ENCODE measurements at regions not wholly inside any gene's neighbourhood (a gene's known extent, or its start where the extent isn't known, plus 50 kb on each side); places are given as distances from the start of the nearest gene placed in this dataset.

DNA sequence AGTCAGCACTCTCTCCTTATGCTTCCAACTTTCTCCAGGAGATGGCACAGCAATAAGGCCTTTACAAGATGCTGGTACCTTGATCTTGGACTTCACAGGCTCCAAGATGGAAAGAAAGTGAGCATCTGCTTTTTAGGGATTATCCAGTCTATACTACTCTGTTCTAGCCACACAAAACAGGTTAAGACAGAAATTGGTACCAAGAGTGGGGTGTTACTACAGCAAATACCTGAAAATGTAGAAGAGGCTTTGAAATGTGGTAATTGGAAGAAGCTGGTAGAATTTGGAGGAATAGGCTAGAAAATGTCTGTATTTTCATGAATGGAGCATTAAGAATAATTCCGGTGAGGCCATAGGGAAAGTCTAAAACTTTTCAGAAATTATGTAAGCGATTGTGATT, 484.8 kb upstream of the GRIA1 start:
- Histone ChIP-seq H3K27me3 (no peaks in the 10 kb centered on the region), H3K36me3 (no peaks in the 10 kb centered on the region), H3K27ac (no peak overlapping the region), H3K4me1 (no peaks in the 10 kb centered on the region), H3K9me3 (peaks cover 0 to 38% (median 10%) of the 10 kb centered on the region in 11 donors), H3K4me3 (no peak overlapping the region)
- DNase-seq (no peak), ATAC-seq (no peak)
- 82% methylated on average over 2 of the region's 2 CpGs for WGBS, 2 donors
- intact Hi-C loops (cut with DNase I), result loop anchor here in 1 of 10 donors (5.0 kb wide), 1 partner anchor 1887 kb away; no protein-coding TSS in a partner anchor
- no peak for TF ChIP-seq CTCF (IDR thresholded peaks at IDR 0.05)

GRCh38 chr5:153006681-153007080, 483.8 kb upstream of the GRIA1 start:
- 78 to 81% methylated on average over 3 of the region's 3 CpGs for WGBS, 2 donors
- Histone ChIP-seq H3K9me3 (peaks cover 0 to 38% (median 10%) of the 10 kb centered on the region in 11 donors), H3K27me3 (no peaks in the 10 kb centered on the region), H3K27ac (no peak overlapping the region), H3K4me3 (no peak overlapping the region), H3K4me1 (no peaks in the 10 kb centered on the region), H3K36me3 (no peaks in the 10 kb centered on the region)
- ATAC-seq, result no peak
- DNase-seq, result no peak
- intact Hi-C loops (cut with DNase I), result loop anchor here in 1 of 10 donors (5.0 kb wide), 1 partner anchor 1886 kb away; no protein-coding TSS in a partner anchor
- TF ChIP-seq CTCF (IDR thresholded peaks at IDR 0.05), result no peak

GRCh38 chr5:153014194-153014593, 476.3 kb upstream of the GRIA1 start:
- no peak for TF ChIP-seq CTCF (IDR thresholded peaks at IDR 0.05)
- ATAC-seq, result no peak
- Histone ChIP-seq H3K27ac (no peak overlapping the region), H3K9me3 (peaks cover 0 to 39% (median 7%) of the 10 kb centered on the region in 11 donors), H3K4me3 (no peak overlapping the region), H3K36me3 (no peaks in the 10 kb centered on the region), H3K27me3 (no peaks in the 10 kb centered on the region), H3K4me1 (no peaks in the 10 kb centered on the region)
- 88 to 92% methylated on average over 4 of the region's 4 CpGs for WGBS, 2 donors
- intact Hi-C loops (cut with DNase I), result no loop called here
- DNase-seq, result no peak

GRCh38 chr5:153018121-153018520, 472.3 kb upstream of the GRIA1 start:
- TF ChIP-seq CTCF (IDR thresholded peaks at IDR 0.05), result no peak
- peaks cover 0 to 73% (median 34%) of the 10 kb centered on the region in 11 donors for H3K9me3 ChIP-seq
- 84 to 90% methylated on average over 4 of the region's 4 CpGs for WGBS, 2 donors
- ATAC-seq, result no peak
- no peak overlapping the region for H3K27ac ChIP-seq
- H3K4me3 ChIP-seq, result no peak overlapping the region
- no peaks in the 10 kb centered on the region for H3K27me3 ChIP-seq
- H3K4me1 ChIP-seq, result no peaks in the 10 kb centered on the region
- intact Hi-C loops (cut with DNase I), result no loop called here
- DNase-seq, result no peak
- no peaks in the 10 kb centered on the region for H3K36me3 ChIP-seq

All from heart right ventricle (tissue), 16 donors.